B cell (primary cell): ENCODE measurements at regions not wholly inside any gene's neighbourhood (a gene's known extent, or its start where the extent isn't known, plus 50 kb on each side); places are given as distances from the start of the nearest gene placed in this dataset.

Source experiments
- EZH2 ChIP-seq: IDR thresholded peaks from 2 replicates; pipeline ENCODE4 v1.6.1; 2012; ENCODE audit warnings: borderline replicate concordance, low read depth, mild to moderate bottlenecking, moderate library complexity, low read length; ENCODE audit not compliant: insufficient read depth, poor library complexity, severe bottlenecking
- TF ChIP-seq, protein P1 (sequence below): fragments of 200-600 bp; IDR thresholded peaks from one replicate; pipeline ENCODE4 v1.8.0; 2022; ENCODE audit warnings: antibody characterized with exemption, mild to moderate bottlenecking

DNA sequence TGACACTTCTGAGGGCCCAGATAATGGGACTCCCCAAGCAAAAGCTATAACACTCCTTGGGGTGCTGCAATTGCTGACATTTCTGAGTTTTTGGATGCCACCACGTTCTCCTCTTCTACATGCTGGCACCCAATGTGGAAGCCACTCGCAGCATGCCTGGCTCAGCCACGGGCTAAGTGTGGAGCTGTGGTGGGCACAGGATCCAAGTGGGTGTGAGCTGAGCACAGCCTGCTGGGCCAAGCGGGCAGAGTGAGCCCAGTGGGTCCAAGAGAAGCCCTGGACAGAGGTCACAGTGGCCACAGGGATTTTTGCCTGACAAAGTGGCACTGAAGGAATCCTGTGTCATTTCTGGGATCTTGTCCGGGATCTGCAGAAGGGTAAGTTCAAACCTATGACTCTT is 213.2 kb downstream of the C6orf118 start:
- TF ChIP-seq, protein P1, sequence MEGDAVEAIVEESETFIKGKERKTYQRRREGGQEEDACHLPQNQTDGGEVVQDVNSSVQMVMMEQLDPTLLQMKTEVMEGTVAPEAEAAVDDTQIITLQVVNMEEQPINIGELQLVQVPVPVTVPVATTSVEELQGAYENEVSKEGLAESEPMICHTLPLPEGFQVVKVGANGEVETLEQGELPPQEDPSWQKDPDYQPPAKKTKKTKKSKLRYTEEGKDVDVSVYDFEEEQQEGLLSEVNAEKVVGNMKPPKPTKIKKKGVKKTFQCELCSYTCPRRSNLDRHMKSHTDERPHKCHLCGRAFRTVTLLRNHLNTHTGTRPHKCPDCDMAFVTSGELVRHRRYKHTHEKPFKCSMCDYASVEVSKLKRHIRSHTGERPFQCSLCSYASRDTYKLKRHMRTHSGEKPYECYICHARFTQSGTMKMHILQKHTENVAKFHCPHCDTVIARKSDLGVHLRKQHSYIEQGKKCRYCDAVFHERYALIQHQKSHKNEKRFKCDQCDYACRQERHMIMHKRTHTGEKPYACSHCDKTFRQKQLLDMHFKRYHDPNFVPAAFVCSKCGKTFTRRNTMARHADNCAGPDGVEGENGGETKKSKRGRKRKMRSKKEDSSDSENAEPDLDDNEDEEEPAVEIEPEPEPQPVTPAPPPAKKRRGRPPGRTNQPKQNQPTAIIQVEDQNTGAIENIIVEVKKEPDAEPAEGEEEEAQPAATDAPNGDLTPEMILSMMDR, result no peak
- no peak for TF ChIP-seq EZH2
